IPS-NIHi7 (cell line): ENCODE measurements at regions not wholly inside any gene's neighbourhood (a gene's known extent, or its start where the extent isn't known, plus 50 kb on each side); places are given as distances from the start of the nearest gene placed in this dataset.
"Not testable (repeated sequence)": the region's sequence is repeated elsewhere in the genome, so short reads cannot be mapped to it uniquely, and the experiment has no call there.

Source experiments
- DNase-seq: peaks from one replicate; pipeline ENCODE4 v3.0.0; 2012; ENCODE audit warnings: mixed read lengths; ENCODE audit errors: extremely low spot score

DNA sequence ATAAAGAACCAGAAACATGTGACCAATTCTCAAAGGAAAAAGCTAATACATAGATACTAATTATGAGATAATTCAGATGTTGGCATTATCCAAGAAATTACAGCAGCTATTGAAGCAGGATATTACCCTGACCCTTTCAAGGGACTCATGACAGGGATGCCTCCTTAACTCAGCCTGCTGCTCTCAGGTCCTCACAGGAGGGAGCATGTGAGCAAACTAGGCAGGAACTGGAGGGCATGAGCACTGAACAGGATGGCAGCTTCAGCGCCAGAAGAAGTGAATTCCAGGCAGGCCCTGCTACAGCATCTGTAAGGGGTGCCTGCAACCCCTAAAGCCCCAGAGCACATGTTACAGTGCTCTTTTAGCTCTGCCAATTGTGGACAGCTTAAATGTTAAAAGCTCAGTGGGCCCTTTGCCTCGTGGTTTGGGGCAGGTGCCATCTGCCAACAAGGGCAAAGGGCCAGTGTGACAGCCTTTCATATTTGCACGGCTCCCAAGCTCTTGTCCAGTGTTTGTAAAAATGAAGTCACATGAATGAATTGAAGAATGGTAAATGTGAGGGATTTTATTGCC lies 464.7 kb upstream of the COX7C start:
- DNase-seq: no peak

- DNase-seq: no peak
These were observed 461.9 kb upstream of the COX7C start for GRCh38 chr5:86155796-86156195.

- DNase-seq: no peak
These were observed 447.5 kb upstream of the COX7C start for GRCh38 chr5:86170194-86170593.

- no peak for DNase-seq
These were observed 442.5 kb upstream of the COX7C start for GRCh38 chr5:86175224-86175623.

- DNase-seq: no peak
These were observed 418.5 kb upstream of the COX7C start for GRCh38 chr5:86199287-86199686.

GRCh38 chr5:86228147-86228546 lies 389.6 kb upstream of the COX7C start:
- no peak for DNase-seq

- DNase-seq: no peak
These were observed 385.5 kb upstream of the COX7C start for GRCh38 chr5:86232246-86232645.

DNA sequence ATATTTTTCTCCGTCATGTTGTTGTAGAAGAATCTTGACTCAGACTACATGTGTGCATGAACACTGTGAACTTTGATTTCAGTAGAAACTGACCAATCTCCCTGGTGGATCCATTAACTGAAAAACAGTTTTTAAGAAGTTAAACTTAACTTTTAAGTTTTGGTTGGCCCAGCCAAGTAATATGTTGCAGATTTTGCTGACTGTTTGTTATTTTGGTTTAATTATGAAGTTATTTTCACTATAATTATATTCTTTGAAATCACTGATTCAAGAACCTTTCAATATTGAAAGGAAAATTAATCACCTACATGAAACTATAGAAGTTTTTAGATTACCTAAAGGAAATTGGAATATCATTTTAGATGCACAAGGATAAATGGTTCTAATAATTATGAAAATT lies 373.6 kb upstream of the COX7C start:
- DNase-seq: no peak

DNA sequence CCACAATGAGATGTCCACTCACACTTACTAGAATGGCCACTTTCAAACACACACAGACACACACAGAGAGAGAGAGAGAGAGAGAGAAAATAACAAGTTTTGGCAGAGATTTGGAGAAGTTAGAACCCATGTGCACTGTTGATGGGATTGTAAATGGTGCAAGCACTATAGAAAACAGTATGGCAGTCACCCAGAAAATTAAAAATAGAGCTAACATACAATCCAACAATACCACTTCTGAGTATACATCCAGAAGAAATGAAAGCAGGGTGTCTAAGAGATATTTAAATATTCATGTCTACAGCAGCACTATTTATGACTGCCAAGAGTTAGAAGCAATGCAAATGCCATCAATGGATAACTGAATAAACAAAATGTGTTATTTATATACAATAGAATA lies 359.9 kb upstream of the COX7C start:
- no peak for DNase-seq

GRCh38 chr5:86284400-86285190 lies 333.1 kb upstream of the COX7C start:
- not testable (repeated sequence) for DNase-seq

- not testable (repeated sequence) for DNase-seq
These were observed 330.3 kb upstream of the COX7C start for GRCh38 chr5:86287437-86287836.

- not testable (repeated sequence) for DNase-seq
These were observed 328.0 kb upstream of the COX7C start for GRCh38 chr5:86289786-86290185.

GRCh38 chr5:86292811-86293210 lies 324.9 kb upstream of the COX7C start:
- DNase-seq: not testable (repeated sequence)

GRCh38 chr5:86302643-86303042 lies 315.1 kb upstream of the COX7C start:
- DNase-seq: not testable (repeated sequence)

DNA sequence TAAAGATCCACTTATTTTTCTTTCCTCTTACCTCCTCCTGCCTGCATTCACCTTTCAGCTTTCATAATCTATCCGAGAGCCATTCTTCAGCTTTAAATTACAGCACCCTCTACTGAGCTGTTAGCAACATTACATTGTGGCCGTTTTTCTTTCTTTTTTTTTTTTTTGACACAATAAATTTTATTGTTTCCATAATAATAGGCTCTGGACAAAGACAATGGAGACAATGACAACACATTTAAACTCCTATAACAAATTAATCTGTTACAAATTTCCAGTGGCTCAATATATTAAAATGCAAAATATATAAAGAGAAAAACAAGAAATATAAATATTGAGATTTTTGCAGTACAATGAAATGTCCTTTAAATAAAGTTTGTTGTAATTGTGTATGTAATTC lies 312.7 kb upstream of the COX7C start:
- DNase-seq: not testable (repeated sequence)

DNA sequence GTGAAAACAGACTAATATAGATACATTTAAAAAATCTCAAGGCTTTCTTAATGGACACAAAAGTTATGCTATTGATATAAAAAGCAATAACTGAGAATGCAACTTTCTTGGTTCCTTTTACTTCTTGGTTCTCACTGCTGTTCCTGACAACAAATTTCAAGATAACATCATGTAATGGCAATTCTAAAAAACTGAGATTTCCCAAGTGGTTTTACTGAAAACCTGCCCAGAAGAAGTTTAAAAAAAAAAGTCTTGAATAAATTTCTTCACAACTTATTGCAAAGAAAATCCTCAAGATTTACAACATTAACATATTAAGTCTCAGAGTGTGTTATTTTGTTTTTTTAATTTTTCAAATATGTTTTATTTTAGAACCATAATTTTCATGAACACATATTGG lies 302.8 kb upstream of the COX7C start:
- no peak for DNase-seq

DNA sequence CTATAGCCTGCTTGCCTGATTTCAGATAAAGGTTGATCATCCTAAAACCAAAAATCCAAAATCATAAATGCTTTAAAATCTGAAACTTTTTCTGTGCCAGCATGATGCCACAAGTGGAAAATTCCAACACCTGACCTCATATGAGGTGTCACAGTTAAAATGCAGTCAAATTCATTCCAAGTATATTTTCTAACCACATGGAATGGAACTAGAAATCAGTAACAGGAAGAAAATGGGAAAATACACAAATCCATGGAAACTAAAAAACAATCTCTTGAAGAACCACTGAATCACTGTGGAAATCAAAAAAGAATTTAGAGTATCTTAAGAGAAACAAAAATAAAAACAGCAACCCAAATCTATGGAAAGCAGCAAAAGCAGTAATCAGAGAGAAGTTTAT lies 297.5 kb upstream of the COX7C start:
- no peak for DNase-seq

DNA sequence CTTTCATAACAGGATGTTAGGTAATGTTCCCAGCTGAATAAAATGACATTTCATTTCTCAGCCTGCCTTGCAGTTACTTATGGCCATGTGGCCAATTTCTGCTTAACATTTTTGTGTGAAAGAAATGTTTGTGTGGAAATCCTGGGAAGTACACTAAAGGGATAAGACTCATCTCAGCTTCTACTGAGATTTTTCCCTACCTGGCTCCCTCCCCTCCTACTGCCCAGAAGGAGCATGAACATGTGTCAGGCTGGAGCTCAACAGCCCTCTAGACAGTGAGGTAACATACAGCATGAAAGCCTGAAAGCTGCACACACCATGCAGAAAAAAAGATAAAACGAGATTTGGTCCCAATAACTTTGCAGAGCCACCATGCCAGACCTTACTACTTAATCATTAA lies 288.4 kb upstream of the COX7C start:
- DNase-seq: no peak

DNA sequence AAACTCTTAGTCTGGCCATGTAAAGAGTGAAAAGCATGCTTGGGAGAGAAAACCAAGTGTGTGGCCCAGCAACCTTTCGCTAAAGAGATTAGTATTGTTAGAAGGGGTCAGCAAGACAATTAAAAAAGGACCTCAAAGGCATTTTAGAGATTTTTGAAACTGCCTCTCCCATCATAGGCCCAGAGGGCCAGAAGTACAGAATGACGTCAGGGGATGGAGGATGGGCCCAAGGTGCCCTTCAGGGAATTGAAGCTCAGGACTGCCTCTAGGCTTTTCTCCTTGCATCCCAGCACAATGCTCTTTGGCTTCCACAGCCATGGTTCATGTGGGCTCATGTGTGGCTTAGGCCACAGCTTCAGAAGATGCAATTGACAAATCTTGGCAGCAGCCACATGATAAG lies 287.0 kb upstream of the COX7C start:
- DNase-seq: no peak

GRCh38 chr5:86332851-86333250 lies 284.9 kb upstream of the COX7C start:
- no peak for DNase-seq

DNA sequence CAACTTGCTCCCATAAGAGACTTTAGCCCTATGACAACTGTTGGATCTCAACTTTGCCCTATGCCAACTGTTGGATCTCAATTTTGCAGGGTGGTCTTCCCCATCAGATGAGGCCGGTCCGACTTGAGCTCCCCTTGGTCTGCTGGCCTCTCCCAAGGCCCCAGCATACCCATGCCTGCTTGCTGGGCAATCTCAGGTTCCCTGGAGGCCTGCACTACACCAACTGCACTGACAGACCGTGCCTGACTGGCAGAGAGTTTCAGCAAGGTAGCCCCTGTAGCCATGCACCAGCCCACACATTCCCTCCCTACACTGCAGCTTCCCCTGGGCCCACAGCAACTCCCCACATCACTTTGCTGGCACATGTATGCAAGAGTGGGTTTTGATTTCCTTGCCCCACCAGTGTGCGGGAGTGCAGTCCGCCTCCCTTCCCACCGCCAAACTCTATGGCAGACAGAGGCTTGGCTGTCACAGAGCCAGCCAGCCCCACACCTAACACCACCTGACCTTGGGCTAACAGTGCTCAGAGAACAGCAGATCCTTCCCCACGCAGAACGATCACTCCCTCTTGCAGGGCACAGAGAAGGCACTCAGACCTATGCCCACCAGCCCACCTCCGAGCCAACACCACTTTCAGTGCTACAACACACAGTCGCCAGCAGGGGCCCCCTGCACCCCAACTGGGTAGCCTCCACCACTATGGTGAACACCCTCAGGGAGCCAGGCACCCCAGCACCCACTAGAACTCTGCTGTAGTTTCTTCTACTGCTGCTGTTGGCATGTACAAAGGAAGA lies 279.9 kb upstream of the COX7C start:
- DNase-seq: peak; percentile 32

DNA sequence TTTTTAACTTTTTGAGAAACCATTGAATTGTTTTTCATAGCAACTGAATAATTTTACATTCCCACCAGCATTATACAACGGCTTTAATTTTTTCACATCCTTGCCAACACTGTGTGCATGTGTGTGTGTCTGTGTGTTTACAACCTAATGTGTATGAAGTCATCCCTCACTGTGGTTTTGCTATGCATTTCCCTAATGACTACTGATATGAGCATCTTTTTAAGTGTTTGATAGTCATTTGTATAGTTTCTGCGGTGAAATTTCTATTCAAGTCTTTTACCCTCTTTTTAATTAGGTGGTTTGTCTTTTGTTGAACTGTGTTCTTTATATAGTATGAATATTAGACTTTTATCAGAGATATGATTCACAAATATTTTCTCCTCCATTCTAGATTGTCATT lies 263.1 kb upstream of the COX7C start:
- DNase-seq: no peak

- no peak for DNase-seq
These were observed 256.9 kb upstream of the COX7C start for GRCh38 chr5:86360801-86361200.
